Astrocyte (in vitro differentiated cells and primary cell): ENCODE measurements at regions not wholly inside any gene's neighbourhood (a gene's known extent, or its start where the extent isn't known, plus 50 kb on each side); places are given as distances from the start of the nearest gene placed in this dataset.
A peak's percentile ranks its signal among the peaks of the same experiment; 100 is the strongest.

ENCODE experiments used
- DNase-seq: peaks from one replicate; pipeline ENCODE4 v3.0.0-alpha.2; 2010; ENCODE audit warnings: low read depth
- FAIRE-seq: peaks from 2 replicates; lab custom pipeline; 2011; peaks lifted over from hg19 to GRCh38; lab: Jason Lieb, UNC
- H2AFZ ChIP-seq: 2 replicates; pipeline ENCODE4 v1.6.0; 2012; ENCODE audit warnings: low read depth, low read length, inconsistent platforms
- H3K27ac ChIP-seq: 2 replicates; pipeline ENCODE4 v1.5.1; 2011; ENCODE audit warnings: low read depth, low read length, inconsistent platforms
- H3K27me3 ChIP-seq: 2 replicates; pipeline ENCODE4 v1.6.0; 2011; ENCODE audit warnings: low read length, inconsistent platforms; ENCODE audit not compliant: insufficient read depth
- H3K36me3 ChIP-seq: 2 replicates; pipeline ENCODE4 v1.5.1; 2011; ENCODE audit warnings: low read length, inconsistent platforms; ENCODE audit not compliant: insufficient read depth
- H3K4me1 ChIP-seq: 2 replicates; pipeline ENCODE4 v1.5.1; 2011; ENCODE audit warnings: low read length, inconsistent platforms; ENCODE audit not compliant: insufficient read depth
- H3K4me2 ChIP-seq: 2 replicates; pipeline ENCODE4 v1.6.0; 2012; ENCODE audit warnings: low read length, inconsistent platforms
- H3K4me3 ChIP-seq: 2 replicates; pipeline ENCODE4 v1.5.1; 2011; ENCODE audit warnings: low read depth, mild to moderate bottlenecking, low read length, inconsistent platforms; ENCODE audit not compliant: insufficient read depth
- H3K79me2 ChIP-seq: 2 replicates; pipeline ENCODE4 v1.6.0; 2012; ENCODE audit warnings: mild to moderate bottlenecking, low read length, inconsistent platforms; ENCODE audit not compliant: insufficient read depth
- H3K9ac ChIP-seq: 2 replicates; pipeline ENCODE4 v1.6.0; 2012; ENCODE audit warnings: mild to moderate bottlenecking, low read length, inconsistent platforms
- H3K9me3 ChIP-seq: 2 replicates; pipeline ENCODE4 v1.5.1; 2012; ENCODE audit warnings: low read depth, mild to moderate bottlenecking, low read length, inconsistent platforms; ENCODE audit not compliant: insufficient read depth
- H4K20me1 ChIP-seq: 2 replicates; pipeline ENCODE4 v1.6.0; 2012; ENCODE audit warnings: low read length, inconsistent platforms; ENCODE audit not compliant: insufficient read depth
- H3K27ac Mint-ChIP-seq: one replicate; pipeline ENCODE4 v1.8.0; 2021; ENCODE audit warnings: mild to moderate bottlenecking, mixed read lengths; ENCODE audit not compliant: unreplicated experiment
- H3K27me3 Mint-ChIP-seq: one replicate; pipeline ENCODE4 v1.8.0; 2021; ENCODE audit warnings: low read depth, mixed read lengths; ENCODE audit not compliant: unreplicated experiment
- H3K36me3 Mint-ChIP-seq: one replicate; pipeline ENCODE4 v1.8.0; 2021; ENCODE audit warnings: low read depth, mixed read lengths; ENCODE audit not compliant: unreplicated experiment
- H3K4me1 Mint-ChIP-seq: one replicate; pipeline ENCODE4 v1.8.0; 2021; ENCODE audit warnings: low read depth, mixed read lengths; ENCODE audit not compliant: unreplicated experiment
- H3K4me3 Mint-ChIP-seq: one replicate; pipeline ENCODE4 v1.8.0; 2021; ENCODE audit warnings: mild to moderate bottlenecking, moderate library complexity, mixed read lengths; ENCODE audit not compliant: unreplicated experiment
- H3K9me3 Mint-ChIP-seq: one replicate; pipeline ENCODE4 v1.8.0; 2021; ENCODE audit warnings: mild to moderate bottlenecking, mixed read lengths; ENCODE audit not compliant: unreplicated experiment
- EZH2 ChIP-seq: IDR thresholded peaks from 2 replicates; pipeline ENCODE4 v1.6.1; 2012; ENCODE audit warnings: mild to moderate bottlenecking, low read length, inconsistent platforms; ENCODE audit not compliant: insufficient read depth
- TF ChIP-seq, protein P1 (sequence below): IDR thresholded peaks from 2 replicates; pipeline ENCODE4 v1.5.1; 2011; ENCODE audit warnings: low read depth, mild to moderate bottlenecking, inconsistent platforms, low read length, moderate library complexity; ENCODE audit not compliant: insufficient read depth

DNA sequence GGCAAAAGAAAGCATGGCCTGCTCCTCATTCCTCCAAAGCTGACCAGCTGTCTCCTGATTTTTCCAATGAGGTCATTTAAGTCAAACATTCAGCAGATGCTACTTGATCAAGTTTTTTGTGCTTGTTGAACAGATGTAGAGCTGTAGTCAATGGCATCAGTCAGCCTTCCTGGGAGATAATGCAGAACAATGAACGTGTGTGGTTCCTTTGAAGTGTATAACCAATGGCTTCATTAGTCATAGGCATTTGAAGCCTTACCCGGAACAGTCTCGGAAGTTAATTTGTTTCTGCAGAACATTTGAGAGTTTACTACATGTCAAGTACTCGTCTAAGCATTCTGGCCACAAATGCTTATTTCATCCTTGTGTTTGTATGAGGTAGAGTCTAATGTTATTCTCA lies 227.1 kb downstream of the ADRA2A start:
- Histone ChIP-seq H3K27me3 (no peaks in the 10 kb centered on the region), H3K4me3 (no peak overlapping the region), H3K27ac (no peak overlapping the region), H3K9me3 (no peaks in the 10 kb centered on the region), H3K4me1 (no peaks in the 10 kb centered on the region), H4K20me1 (no peaks in the 10 kb centered on the region), H3K9ac (no peak overlapping the region), H2AFZ (no peak overlapping the region), H3K79me2 (no peaks in the 10 kb centered on the region), H3K4me2 (no peak overlapping the region), H3K36me3 (no peaks in the 10 kb centered on the region)
- no peak for DNase-seq
- H3K4me3 Mint-ChIP-seq: no peak overlapping the region
- FAIRE-seq: no peak
- H3K9me3 Mint-ChIP-seq: peaks cover 5% of the 10 kb centered on the region
- H3K36me3 Mint-ChIP-seq: no peaks in the 10 kb centered on the region
- no peak for TF ChIP-seq EZH2
- TF ChIP-seq, protein P1, sequence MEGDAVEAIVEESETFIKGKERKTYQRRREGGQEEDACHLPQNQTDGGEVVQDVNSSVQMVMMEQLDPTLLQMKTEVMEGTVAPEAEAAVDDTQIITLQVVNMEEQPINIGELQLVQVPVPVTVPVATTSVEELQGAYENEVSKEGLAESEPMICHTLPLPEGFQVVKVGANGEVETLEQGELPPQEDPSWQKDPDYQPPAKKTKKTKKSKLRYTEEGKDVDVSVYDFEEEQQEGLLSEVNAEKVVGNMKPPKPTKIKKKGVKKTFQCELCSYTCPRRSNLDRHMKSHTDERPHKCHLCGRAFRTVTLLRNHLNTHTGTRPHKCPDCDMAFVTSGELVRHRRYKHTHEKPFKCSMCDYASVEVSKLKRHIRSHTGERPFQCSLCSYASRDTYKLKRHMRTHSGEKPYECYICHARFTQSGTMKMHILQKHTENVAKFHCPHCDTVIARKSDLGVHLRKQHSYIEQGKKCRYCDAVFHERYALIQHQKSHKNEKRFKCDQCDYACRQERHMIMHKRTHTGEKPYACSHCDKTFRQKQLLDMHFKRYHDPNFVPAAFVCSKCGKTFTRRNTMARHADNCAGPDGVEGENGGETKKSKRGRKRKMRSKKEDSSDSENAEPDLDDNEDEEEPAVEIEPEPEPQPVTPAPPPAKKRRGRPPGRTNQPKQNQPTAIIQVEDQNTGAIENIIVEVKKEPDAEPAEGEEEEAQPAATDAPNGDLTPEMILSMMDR: no peak
- H3K27me3 Mint-ChIP-seq: no peaks in the 10 kb centered on the region
- H3K4me1 Mint-ChIP-seq: peaks cover 12% of the 10 kb centered on the region
- H3K27ac Mint-ChIP-seq: no peak overlapping the region

DNA sequence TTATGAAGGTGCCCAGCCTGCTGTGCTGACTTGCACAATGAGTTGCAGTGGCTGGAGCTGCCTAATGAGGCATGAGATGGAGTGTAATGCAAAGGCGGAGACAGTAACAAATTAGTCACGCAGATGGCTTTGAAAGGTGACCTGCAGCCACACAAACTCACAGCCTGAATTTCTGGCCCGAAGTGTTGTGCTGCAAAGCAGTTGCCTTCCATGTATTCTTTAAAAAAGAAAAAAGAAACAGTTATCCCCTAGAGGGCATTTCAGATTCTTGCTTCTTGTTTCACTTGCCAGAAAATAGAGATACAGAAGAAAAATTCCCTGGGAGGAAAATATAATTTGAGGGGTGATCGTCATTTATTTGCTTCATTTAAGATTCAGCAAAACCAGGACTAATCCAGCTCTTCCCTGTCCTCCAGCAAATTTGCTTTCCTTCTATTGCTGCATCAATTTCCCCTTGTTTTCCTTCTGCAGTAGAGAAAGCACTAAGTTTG lies 239.9 kb downstream of the ADRA2A start:
- no peak overlapping the region for H2AFZ ChIP-seq
- H3K4me1 Mint-ChIP-seq: peaks cover 2% of the 10 kb centered on the region

DNA sequence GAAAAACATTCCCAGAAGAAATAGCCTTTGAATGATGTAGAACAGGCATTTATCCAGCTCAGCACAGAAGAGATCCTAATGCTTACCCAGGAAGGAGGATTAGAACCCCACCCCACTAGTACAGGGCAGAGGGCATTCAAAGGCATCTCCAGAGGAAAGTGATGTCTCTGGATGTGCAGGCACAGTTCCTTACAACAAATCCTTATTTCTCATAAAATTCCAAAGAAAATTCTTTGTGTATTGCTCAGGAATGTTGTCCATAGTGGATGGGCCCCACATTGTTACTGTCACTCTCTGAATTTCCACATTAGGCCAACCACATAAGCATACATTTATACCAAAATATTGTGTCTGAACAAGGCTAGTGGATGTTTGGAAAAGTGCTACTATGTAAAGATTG lies 243.0 kb downstream of the ADRA2A start:
- Histone ChIP-seq H3K4me1 (no peaks in the 10 kb centered on the region), H2AFZ (no peak overlapping the region), H4K20me1 (no peaks in the 10 kb centered on the region), H3K27ac (no peak overlapping the region), H3K9me3 (no peaks in the 10 kb centered on the region), H3K79me2 (no peaks in the 10 kb centered on the region), H3K36me3 (no peaks in the 10 kb centered on the region), H3K27me3 (no peaks in the 10 kb centered on the region), H3K9ac (no peak overlapping the region), H3K4me3 (no peak overlapping the region), H3K4me2 (no peak overlapping the region)
- DNase-seq (no peak), FAIRE-seq (no peak)
- H3K4me3 Mint-ChIP-seq: no peak overlapping the region
- H3K27me3 Mint-ChIP-seq: peaks cover 2% of the 10 kb centered on the region
- peaks cover 2% of the 10 kb centered on the region for H3K4me1 Mint-ChIP-seq
- no peak overlapping the region for H3K27ac Mint-ChIP-seq
- TF ChIP-seq EZH2: no peak
- TF ChIP-seq, protein P1: no peak
- no peaks in the 10 kb centered on the region for H3K9me3 Mint-ChIP-seq
- no peaks in the 10 kb centered on the region for H3K36me3 Mint-ChIP-seq

More for the DNA sequence above, 239.9 kb downstream of the ADRA2A start:
- H3K36me3 Mint-ChIP-seq: no peaks in the 10 kb centered on the region
- H3K9me3 ChIP-seq: no peaks in the 10 kb centered on the region
- no peaks in the 10 kb centered on the region for H3K4me1 ChIP-seq
- H3K79me2 ChIP-seq: no peaks in the 10 kb centered on the region
- no peaks in the 10 kb centered on the region for H4K20me1 ChIP-seq
- H3K27ac Mint-ChIP-seq: no peak overlapping the region
- no peaks in the 10 kb centered on the region for H3K36me3 ChIP-seq
- H3K27ac ChIP-seq: no peak overlapping the region
- H3K4me3 Mint-ChIP-seq: no peak overlapping the region
- FAIRE-seq (no peak), DNase-seq (no peak)
- H3K4me2 ChIP-seq: peak overlapping the region; percentile 58
- H3K4me3 ChIP-seq: no peak overlapping the region
- TF ChIP-seq, protein P1: no peak
- no peak for TF ChIP-seq EZH2
- H3K27me3 ChIP-seq: no peaks in the 10 kb centered on the region
- no peaks in the 10 kb centered on the region for H3K9me3 Mint-ChIP-seq
- peaks cover 2% of the 10 kb centered on the region for H3K27me3 Mint-ChIP-seq
- no peak overlapping the region for H3K9ac ChIP-seq
